ENCODE measurements at regions not wholly inside any gene's neighbourhood (a gene's known extent, or its start where the extent isn't known, plus 50 kb on each side); places are given as distances from the start of the nearest gene placed in this dataset.

DNA sequence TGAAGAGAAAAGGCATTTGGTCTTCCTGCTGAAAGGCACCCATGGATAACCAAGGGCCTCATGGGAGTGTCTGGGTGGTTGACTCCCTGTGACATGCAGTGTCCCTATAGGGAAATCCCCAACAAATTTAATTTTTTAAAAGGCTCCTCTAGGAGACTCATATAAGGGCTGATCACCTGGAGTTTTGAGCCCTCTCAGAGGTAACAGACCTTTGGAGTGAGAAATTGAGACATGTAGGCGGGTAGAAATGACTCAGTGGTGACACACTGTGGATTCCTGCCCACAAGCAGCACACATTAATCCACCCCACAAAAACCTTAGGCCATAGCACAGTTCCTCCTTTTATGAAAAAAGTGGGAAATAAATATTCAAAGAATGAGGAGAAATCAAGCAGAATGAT lies 557.0 kb upstream of the CNTNAP5 start (continued):
- TF ChIP-seq, protein P1, sequence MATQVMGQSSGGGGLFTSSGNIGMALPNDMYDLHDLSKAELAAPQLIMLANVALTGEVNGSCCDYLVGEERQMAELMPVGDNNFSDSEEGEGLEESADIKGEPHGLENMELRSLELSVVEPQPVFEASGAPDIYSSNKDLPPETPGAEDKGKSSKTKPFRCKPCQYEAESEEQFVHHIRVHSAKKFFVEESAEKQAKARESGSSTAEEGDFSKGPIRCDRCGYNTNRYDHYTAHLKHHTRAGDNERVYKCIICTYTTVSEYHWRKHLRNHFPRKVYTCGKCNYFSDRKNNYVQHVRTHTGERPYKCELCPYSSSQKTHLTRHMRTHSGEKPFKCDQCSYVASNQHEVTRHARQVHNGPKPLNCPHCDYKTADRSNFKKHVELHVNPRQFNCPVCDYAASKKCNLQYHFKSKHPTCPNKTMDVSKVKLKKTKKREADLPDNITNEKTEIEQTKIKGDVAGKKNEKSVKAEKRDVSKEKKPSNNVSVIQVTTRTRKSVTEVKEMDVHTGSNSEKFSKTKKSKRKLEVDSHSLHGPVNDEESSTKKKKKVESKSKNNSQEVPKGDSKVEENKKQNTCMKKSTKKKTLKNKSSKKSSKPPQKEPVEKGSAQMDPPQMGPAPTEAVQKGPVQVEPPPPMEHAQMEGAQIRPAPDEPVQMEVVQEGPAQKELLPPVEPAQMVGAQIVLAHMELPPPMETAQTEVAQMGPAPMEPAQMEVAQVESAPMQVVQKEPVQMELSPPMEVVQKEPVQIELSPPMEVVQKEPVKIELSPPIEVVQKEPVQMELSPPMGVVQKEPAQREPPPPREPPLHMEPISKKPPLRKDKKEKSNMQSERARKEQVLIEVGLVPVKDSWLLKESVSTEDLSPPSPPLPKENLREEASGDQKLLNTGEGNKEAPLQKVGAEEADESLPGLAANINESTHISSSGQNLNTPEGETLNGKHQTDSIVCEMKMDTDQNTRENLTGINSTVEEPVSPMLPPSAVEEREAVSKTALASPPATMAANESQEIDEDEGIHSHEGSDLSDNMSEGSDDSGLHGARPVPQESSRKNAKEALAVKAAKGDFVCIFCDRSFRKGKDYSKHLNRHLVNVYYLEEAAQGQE (IDR thresholded peaks at IDR 0.05; ENCODE audit: low read depth, low read length), result no peak
- TF ChIP-seq GABPA (IDR thresholded peaks at IDR 0.05; ENCODE audit: low read depth), result no peak
- TF ChIP-seq TEAD4 (IDR thresholded peaks at IDR 0.05; ENCODE audit: borderline replicate concordance, insufficient read depth), result no peak
- TF ChIP-seq, protein P2, sequence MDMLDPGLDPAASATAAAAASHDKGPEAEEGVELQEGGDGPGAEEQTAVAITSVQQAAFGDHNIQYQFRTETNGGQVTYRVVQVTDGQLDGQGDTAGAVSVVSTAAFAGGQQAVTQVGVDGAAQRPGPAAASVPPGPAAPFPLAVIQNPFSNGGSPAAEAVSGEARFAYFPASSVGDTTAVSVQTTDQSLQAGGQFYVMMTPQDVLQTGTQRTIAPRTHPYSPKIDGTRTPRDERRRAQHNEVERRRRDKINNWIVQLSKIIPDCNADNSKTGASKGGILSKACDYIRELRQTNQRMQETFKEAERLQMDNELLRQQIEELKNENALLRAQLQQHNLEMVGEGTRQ (IDR thresholded peaks at IDR 0.05; ENCODE audit: borderline replicate concordance, low read depth, low read length), result no peak

DNA sequence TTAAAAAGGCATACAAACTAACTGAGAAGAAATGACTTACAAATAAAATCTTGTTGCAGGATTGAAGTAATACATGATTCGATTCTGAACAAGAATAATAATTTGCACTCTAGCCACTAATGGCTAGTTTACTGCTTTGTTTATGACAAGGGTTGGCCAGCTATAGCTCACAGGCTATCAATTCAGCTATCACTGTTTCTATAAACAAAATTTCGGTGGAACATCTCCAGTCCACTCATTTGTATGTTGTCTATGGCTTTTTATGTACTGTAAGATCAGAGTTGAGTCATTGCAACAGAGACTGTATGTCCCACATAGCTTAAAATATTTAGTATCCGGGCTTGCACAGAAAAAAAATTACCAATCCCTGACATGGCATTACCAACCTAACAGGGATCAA lies 543.7 kb upstream of the CNTNAP5 start:
- H3K27me3 ChIP-seq (ENCODE audit: insufficient read depth), result no peaks in the 10 kb centered on the region
- H3K9ac ChIP-seq, result no peak overlapping the region
- H3K9me3 ChIP-seq, result no peaks in the 10 kb centered on the region
- no peak for DNase-seq
- no peaks in the 10 kb centered on the region for H3K36me3 ChIP-seq (replicated peaks in 1 of 2; ENCODE audit: control insufficient read depth in 1 of 2, insufficient read depth in 2 of 2, low read length in 1 of 2)
- ChIA-PET CTCF (no interaction called here), POLR2A (no interaction called here)
- H3K27ac ChIP-seq (ENCODE audit: low read depth in 2 of 2, low read length in 1 of 2), result no peak overlapping the region
- H3K4me3 ChIP-seq (ENCODE audit: low read depth in 2 of 2, low read length in 1 of 2), result no peak overlapping the region
- no peaks in the 10 kb centered on the region for H4K20me1 ChIP-seq (ENCODE audit: insufficient read depth)
- 22% methylated on average over 3 of the region's 3 CpGs for WGBS (ENCODE audit: low lambda C conversion rate)
- no peak overlapping the region for H2AFZ ChIP-seq (ENCODE audit: low read depth)
- no peaks in the 10 kb centered on the region for H3K79me2 ChIP-seq (ENCODE audit: insufficient read depth)
- no peak overlapping the region for H3K4me2 ChIP-seq
- TF ChIP-seq POLR2AphosphoS5 (IDR thresholded peaks at IDR 0.05; ENCODE audit: low read depth, low read length) (no peak), FOSL2 (IDR thresholded peaks at IDR 0.05; ENCODE audit: borderline replicate concordance, low read depth) (no peak), JUND (IDR thresholded peaks at IDR 0.05) (no peak), SIN3A (IDR thresholded peaks at IDR 0.05; ENCODE audit: borderline replicate concordance, low read depth, low read length) (no peak), GABPA (IDR thresholded peaks at IDR 0.05; ENCODE audit: low read depth) (no peak), RXRA (IDR thresholded peaks at IDR 0.05; ENCODE audit: borderline replicate concordance, low read depth) (no peak), GATA2 (CRISPR knock-in tag; IDR thresholded peaks at IDR 0.05) (no peak), YY1 (IDR thresholded peaks at IDR 0.05; ENCODE audit: low read depth) (no peak), NRF1 (IDR thresholded peaks at IDR 0.05; ENCODE audit: low read depth, low read length) (no peak), FOXM1 (IDR thresholded peaks at IDR 0.05; ENCODE audit: low read depth) (no peak), MXI1 (IDR thresholded peaks at IDR 0.05; ENCODE audit: low read depth, low read length) (no peak), ELF1 (IDR thresholded peaks at IDR 0.05) (no peak)
- TF ChIP-seq, protein P3, sequence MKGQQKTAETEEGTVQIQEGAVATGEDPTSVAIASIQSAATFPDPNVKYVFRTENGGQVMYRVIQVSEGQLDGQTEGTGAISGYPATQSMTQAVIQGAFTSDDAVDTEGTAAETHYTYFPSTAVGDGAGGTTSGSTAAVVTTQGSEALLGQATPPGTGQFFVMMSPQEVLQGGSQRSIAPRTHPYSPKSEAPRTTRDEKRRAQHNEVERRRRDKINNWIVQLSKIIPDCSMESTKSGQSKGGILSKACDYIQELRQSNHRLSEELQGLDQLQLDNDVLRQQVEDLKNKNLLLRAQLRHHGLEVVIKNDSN (IDR thresholded peaks at IDR 0.05; ENCODE audit: borderline replicate concordance, low read depth), result no peak
- TF ChIP-seq, protein P2 (IDR thresholded peaks at IDR 0.05; ENCODE audit: borderline replicate concordance, low read depth, low read length), result no peak
- TF ChIP-seq, protein P4, sequence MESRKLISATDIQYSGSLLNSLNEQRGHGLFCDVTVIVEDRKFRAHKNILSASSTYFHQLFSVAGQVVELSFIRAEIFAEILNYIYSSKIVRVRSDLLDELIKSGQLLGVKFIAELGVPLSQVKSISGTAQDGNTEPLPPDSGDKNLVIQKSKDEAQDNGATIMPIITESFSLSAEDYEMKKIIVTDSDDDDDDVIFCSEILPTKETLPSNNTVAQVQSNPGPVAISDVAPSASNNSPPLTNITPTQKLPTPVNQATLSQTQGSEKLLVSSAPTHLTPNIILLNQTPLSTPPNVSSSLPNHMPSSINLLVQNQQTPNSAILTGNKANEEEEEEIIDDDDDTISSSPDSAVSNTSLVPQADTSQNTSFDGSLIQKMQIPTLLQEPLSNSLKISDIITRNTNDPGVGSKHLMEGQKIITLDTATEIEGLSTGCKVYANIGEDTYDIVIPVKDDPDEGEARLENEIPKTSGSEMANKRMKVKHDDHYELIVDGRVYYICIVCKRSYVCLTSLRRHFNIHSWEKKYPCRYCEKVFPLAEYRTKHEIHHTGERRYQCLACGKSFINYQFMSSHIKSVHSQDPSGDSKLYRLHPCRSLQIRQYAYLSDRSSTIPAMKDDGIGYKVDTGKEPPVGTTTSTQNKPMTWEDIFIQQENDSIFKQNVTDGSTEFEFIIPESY (IDR thresholded peaks at IDR 0.05; ENCODE audit: borderline replicate concordance, low read depth), result no peak
- TF ChIP-seq, protein P1 (IDR thresholded peaks at IDR 0.05; ENCODE audit: low read depth, low read length), result no peak
- TF ChIP-seq, protein P5, sequence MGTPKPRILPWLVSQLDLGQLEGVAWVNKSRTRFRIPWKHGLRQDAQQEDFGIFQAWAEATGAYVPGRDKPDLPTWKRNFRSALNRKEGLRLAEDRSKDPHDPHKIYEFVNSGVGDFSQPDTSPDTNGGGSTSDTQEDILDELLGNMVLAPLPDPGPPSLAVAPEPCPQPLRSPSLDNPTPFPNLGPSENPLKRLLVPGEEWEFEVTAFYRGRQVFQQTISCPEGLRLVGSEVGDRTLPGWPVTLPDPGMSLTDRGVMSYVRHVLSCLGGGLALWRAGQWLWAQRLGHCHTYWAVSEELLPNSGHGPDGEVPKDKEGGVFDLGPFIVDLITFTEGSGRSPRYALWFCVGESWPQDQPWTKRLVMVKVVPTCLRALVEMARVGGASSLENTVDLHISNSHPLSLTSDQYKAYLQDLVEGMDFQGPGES (IDR thresholded peaks at IDR 0.05; ENCODE audit: low read depth, low read length), result no peak
- no peaks in the 10 kb centered on the region for H3F3A ChIP-seq (replicated peaks; ENCODE audit: insufficient read depth)
- peaks cover 0 to 4% of the 10 kb centered on the region in 2 experiments; a peak in 1 of 4 replicates for H3K4me1 ChIP-seq (ENCODE audit: control insufficient read depth in 1 of 2, insufficient read depth in 2 of 2, low read depth in 1 of 2, low read length in 1 of 2)
- no peaks in the 10 kb centered on the region for H3K9me2 ChIP-seq

Data from SK-N-SH (cell line).